ENCODE measurements at regions not wholly inside any gene's neighbourhood (a gene's known extent, or its start where the extent isn't known, plus 50 kb on each side); places are given as distances from the start of the nearest gene placed in this dataset.

DNA sequence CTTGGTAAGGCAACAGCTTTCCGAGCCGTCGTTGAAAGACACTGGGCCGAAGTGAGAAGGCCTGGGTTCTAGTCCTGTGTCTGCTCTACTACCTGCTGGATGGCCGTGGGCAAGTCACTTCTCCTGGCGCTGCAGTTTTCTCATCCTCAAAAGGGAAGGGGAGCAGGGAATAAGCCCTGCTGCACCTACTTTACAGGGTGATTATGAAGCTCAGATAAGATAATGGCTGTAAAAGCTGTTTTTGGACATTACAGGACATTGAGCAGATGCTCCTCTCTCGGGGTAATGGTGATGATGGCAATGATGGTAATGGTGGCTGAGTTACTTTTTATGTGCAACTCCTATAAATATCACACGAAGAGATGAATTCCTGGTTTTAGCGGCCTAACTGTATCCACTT, 152.6 kb downstream of the FAM43A start:
- FAIRE-seq = no peak
- no peak for TF ChIP-seq PAX5 (IDR thresholded peaks at IDR 0.05; ENCODE audit: insufficient read depth, low read length, severe bottlenecking)
- no peak for TF ChIP-seq POU2F2 (IDR thresholded peaks at IDR 0.05; ENCODE audit: low read depth, low read length)
- no peak for TF ChIP-seq POLR2AphosphoS5 (IDR thresholded peaks at IDR 0.05; ENCODE audit: low read depth, low read length)
- TF ChIP-seq TAF1 (IDR thresholded peaks at IDR 0.05; ENCODE audit: low read depth, low read length) = no peak
- TF ChIP-seq SPI1 (IDR thresholded peaks at IDR 0.05; ENCODE audit: low read depth, low read length) = no peak
- TF ChIP-seq POLR2A (IDR thresholded peaks at IDR 0.05; ENCODE audit: low read depth, low read length) = no peak
- DNase-seq (ENCODE audit: insufficient read length, low spot score) = no peak

DNA sequence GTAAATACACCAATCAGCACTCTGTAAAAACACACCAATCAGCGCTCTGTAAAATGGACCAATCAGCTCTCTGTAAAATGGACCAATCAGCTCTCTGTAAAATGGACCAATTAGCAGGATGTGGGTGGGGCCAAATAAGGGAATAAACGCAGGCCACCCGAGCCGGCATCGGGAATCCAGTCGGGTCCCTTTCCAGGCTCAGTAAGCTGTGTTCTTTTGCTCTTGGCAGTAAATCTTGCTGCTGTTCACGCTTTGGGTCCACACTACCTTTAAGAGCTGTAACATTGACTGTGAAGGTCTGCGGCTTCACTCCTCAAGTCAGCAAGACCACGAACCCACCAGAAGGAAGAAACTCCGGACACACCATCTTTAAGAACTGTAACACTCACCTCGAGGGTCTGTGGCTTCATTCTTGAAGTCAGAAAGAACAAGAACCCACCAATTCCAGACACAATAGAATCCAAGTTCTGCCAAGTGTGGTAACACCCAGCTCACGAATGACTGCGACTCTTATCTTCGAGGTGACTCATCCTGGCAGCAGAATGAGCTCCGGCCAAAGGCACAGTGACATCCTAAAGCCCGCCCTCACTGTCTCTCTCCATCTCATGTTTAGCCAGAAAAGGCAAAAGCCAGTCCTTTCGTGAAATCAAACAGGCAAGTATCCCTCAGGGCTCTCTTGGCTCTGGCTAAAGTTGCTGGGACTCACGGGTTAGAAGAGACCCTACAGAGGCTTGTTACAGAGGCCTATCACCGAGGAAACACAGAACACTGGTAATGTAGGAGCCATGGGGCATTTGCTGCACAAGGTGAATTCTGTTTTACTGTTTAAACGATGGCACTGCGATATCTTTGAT, 155.2 kb downstream of the FAM43A start:
- no peak for FAIRE-seq
- TF ChIP-seq TAF1 (IDR thresholded peaks at IDR 0.05; ENCODE audit: low read depth, low read length) (no peak), POU2F2 (IDR thresholded peaks at IDR 0.05; ENCODE audit: low read depth, low read length) (no peak), POLR2A (IDR thresholded peaks at IDR 0.05; ENCODE audit: low read depth, low read length) (no peak), SPI1 (IDR thresholded peaks at IDR 0.05; ENCODE audit: low read depth, low read length) (no peak), PAX5 (IDR thresholded peaks at IDR 0.05; ENCODE audit: insufficient read depth, low read length, severe bottlenecking) (no peak), POLR2AphosphoS5 (IDR thresholded peaks at IDR 0.05; ENCODE audit: low read depth, low read length) (no peak)
- DNase-seq (ENCODE audit: insufficient read length, low spot score) = no peak

DNA sequence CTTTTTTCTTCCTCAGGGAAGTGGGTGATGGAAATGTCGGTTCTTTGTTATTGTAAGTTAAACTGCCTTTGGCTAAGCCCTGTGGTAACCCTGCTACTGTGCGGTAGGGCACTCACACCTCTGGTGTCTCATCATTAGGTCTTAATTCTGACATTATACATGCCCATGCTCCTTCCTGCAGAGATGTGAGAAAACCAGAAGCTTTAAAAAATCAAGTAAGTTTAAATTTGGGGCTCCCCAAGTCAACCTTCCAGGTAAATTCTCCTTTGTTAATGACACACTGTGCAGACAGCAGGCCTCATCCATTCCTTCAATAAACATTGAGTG, 155.8 kb downstream of the FAM43A start:
- FAIRE-seq (no peak), DNase-seq (ENCODE audit: insufficient read length, low spot score) (no peak)
- TF ChIP-seq POU2F2 (IDR thresholded peaks at IDR 0.05; ENCODE audit: low read depth, low read length) (no peak), POLR2A (IDR thresholded peaks at IDR 0.05; ENCODE audit: low read depth, low read length) (no peak), TAF1 (IDR thresholded peaks at IDR 0.05; ENCODE audit: low read depth, low read length) (no peak), SPI1 (IDR thresholded peaks at IDR 0.05; ENCODE audit: low read depth, low read length) (no peak), POLR2AphosphoS5 (IDR thresholded peaks at IDR 0.05; ENCODE audit: low read depth, low read length) (no peak), PAX5 (IDR thresholded peaks at IDR 0.05; ENCODE audit: insufficient read depth, low read length, severe bottlenecking) (no peak)

DNA sequence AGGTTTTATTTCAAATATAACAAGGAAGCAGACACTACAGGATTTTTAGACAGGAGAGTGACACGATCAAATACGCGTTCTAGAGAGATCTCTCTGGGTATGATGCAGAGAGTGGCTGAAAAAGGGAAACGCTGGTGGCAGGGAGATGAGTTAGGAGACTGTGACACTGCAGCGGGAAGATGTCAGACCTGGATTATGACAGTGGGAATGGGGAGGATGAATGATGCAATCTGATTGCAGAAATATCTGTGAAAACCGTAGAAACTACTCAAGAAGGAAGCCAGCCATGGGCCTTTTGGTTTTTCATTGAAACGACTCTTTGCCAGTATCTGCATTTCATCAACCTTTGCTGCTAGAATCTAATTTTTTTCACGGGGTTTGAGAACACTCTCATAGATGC, 157.9 kb downstream of the FAM43A start:
- FAIRE-seq (no peak), DNase-seq (ENCODE audit: insufficient read length, low spot score) (no peak)
- TF ChIP-seq SPI1 (IDR thresholded peaks at IDR 0.05; ENCODE audit: low read depth, low read length) = no peak

DNA sequence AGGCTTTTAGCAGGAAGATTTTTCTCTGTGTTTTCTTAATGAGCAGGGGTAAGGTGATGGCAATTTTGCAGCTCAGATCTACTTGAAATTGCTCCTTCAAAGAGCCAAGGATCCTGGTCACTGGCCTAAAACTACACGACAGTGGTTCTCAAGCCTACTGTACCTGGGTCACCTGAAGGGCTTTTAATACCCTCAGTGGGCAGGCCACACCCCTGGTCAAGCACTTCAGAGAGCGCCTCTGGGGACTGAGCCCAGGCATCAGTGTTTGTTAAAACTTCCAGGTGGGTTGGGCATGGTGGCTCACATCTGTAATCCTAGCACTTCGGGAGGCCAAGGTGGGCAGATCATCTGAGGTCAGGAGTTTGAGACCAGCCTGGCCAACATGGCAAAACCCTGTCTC, 158.4 kb downstream of the FAM43A start:
- FAIRE-seq (no peak), DNase-seq (ENCODE audit: insufficient read length, low spot score) (no peak)
- TF ChIP-seq POU2F2 (IDR thresholded peaks at IDR 0.05; ENCODE audit: low read depth, low read length) (no peak), PAX5 (IDR thresholded peaks at IDR 0.05; ENCODE audit: insufficient read depth, low read length, severe bottlenecking) (no peak), POLR2A (IDR thresholded peaks at IDR 0.05; ENCODE audit: low read depth, low read length) (no peak), TAF1 (IDR thresholded peaks at IDR 0.05; ENCODE audit: low read depth, low read length) (no peak), SPI1 (IDR thresholded peaks at IDR 0.05; ENCODE audit: low read depth, low read length) (no peak), POLR2AphosphoS5 (IDR thresholded peaks at IDR 0.05; ENCODE audit: low read depth, low read length) (no peak)

DNA sequence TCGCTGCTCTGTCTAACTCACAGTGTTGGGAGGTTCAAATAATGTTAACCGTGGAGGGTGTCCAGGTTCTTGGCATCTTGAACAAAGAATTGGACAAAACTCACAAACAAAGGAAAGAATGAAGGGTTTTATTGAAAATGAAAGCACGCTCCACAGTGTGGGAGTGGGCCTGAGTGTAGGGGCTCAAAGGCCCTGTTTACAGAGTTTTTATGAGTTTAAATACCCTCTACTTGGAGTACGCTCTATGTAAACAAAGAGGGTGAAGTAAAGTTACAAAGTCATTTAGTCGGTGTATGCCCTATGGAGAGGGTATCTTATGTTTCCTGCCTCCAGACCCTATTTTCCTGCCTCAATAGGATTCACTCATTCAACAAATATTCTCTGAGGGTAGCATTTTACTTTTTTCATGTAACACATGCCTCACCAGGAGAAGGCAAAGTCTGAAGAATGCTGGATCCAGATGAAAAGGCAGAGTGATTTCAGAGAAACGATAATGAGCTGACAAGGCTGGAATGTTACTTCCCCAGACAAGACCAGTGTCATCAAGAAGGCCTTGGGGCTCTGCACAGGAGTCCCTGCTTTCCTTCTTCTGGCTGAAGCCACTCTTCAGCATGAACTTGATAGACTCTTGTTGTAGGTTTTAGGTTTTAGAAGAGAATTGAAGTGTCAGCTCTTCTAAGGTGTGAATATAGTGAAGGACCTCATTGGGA, 163.6 kb downstream of the FAM43A start:
- FAIRE-seq (no peak), DNase-seq (ENCODE audit: insufficient read length, low spot score) (no peak)
- TF ChIP-seq SPI1 (IDR thresholded peaks at IDR 0.05; ENCODE audit: low read depth, low read length) = no peak

DNA sequence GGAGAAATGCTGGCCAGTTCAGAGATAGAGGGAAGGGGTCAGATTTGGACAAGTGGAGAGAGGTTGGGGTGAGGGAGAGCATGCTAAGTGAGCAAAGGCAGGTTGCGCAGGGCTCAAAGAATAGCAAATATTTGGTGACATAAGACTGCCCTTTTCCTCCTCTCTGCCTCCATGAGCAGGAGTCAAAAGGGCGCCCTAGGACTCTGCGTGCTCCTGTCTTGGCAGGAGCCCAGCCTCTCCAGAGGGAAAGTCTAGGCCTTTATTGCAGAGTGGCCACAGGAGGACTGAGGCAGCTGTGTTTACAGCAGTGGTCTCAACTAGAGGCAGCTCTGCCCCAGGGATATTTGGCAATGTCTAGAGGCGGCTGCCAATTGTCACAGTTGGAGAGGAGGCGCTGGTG, 165.6 kb downstream of the FAM43A start:
- no peak for TF ChIP-seq PAX5 (IDR thresholded peaks at IDR 0.05; ENCODE audit: insufficient read depth, low read length, severe bottlenecking)
- no peak for TF ChIP-seq POLR2AphosphoS5 (IDR thresholded peaks at IDR 0.05; ENCODE audit: low read depth, low read length)
- TF ChIP-seq SPI1 (IDR thresholded peaks at IDR 0.05; ENCODE audit: low read depth, low read length) = no peak
- TF ChIP-seq TAF1 (IDR thresholded peaks at IDR 0.05; ENCODE audit: low read depth, low read length) = no peak
- TF ChIP-seq POLR2A (IDR thresholded peaks at IDR 0.05; ENCODE audit: low read depth, low read length) = no peak
- DNase-seq (ENCODE audit: insufficient read length, low spot score) = no peak
- FAIRE-seq = no peak

DNA sequence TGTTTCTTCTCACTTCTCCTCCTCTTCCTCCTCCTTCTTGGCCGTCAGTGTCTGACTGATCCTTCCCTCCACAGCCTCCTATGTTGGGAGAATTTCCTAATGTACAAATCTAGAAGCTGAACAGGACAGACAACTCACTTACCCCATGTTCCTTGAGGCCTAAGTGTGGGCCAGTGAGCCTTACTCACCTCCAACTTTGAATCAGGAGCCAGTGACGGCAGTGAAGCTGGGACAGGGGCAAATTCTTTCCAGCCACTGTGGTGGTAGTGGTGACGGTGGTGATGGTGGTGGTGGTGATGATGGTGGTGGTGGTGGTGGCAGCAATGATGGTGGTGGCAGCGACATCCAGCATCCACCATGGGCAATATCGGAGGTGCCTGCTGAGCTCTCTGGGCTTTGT, 166.3 kb downstream of the FAM43A start:
- TF ChIP-seq POLR2AphosphoS5 (IDR thresholded peaks at IDR 0.05; ENCODE audit: low read depth, low read length) = no peak
- TF ChIP-seq SPI1 (IDR thresholded peaks at IDR 0.05; ENCODE audit: low read depth, low read length) = no peak
- TF ChIP-seq TAF1 (IDR thresholded peaks at IDR 0.05; ENCODE audit: low read depth, low read length) = no peak
- FAIRE-seq (no peak), DNase-seq (ENCODE audit: insufficient read length, low spot score) (no peak)

DNA sequence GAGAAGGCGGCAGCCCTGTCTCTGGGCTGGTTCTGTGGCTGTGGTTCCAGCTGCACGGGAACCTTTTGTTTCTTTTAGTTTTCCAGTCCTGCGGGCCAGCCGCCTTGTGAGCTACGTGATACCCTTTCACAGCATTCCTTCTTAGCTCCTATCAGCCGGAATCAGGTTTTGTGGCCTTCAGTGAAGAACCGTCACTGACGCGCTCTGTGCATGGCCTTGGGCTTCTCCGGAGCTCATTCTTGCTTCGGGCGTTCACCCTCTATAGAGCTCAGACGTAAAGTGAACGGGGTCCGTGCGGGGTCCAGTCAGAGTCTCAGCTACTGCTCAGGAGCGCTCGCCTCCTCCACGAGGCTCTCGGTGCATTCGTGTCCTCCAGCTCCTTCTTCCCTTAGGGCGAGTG, 166.7 kb downstream of the FAM43A start:
- TF ChIP-seq POLR2A (IDR thresholded peaks at IDR 0.05; ENCODE audit: low read depth, low read length) (no peak), POU2F2 (IDR thresholded peaks at IDR 0.05; ENCODE audit: low read depth, low read length) (no peak), SPI1 (IDR thresholded peaks at IDR 0.05; ENCODE audit: low read depth, low read length) (no peak), POLR2AphosphoS5 (IDR thresholded peaks at IDR 0.05; ENCODE audit: low read depth, low read length) (no peak), PAX5 (IDR thresholded peaks at IDR 0.05; ENCODE audit: insufficient read depth, low read length, severe bottlenecking) (no peak), TAF1 (IDR thresholded peaks at IDR 0.05; ENCODE audit: low read depth, low read length) (no peak)
- FAIRE-seq (no peak), DNase-seq (ENCODE audit: insufficient read length, low spot score) (no peak)

DNA sequence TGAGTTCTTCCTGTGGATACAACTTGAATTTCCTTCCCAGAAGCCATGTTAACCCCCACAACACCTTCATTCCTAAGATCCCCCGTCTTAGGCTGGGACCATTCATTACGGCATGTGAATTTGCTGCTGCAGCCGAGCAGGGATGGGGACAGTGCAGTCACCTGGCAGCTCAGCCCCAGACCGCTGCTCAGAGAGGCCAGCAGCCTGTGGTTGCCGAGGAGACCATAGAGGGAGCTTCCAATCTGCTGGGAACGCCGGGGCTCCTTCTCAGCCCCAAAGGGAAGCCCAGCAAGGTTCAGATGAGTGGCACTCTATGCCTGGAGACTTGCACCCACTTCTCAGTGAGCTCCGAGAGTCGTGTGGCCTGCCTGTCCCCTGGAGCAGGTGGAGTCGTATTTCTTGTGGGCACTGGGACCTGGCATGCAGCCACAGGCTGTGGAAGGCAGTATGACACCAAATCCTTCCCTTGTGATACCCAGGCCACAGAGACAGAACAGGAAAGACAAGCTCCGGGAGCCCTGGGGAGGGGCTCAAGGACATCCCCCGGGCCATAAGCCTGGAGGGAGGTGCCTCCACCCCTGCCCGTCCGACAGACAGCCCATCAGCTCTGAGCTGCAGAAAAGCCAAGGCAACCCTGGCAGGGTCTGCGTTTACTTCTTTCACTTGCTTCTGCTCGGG, 167.3 kb downstream of the FAM43A start:
- no peak for DNase-seq (ENCODE audit: insufficient read length, low spot score)
- TF ChIP-seq POLR2A (IDR thresholded peaks at IDR 0.05; ENCODE audit: low read depth, low read length) = no peak
- TF ChIP-seq POU2F2 (IDR thresholded peaks at IDR 0.05; ENCODE audit: low read depth, low read length) = no peak
- TF ChIP-seq PAX5 (IDR thresholded peaks at IDR 0.05; ENCODE audit: insufficient read depth, low read length, severe bottlenecking) = no peak
- TF ChIP-seq SPI1 (IDR thresholded peaks at IDR 0.05; ENCODE audit: low read depth, low read length) = no peak
- TF ChIP-seq POLR2AphosphoS5 (IDR thresholded peaks at IDR 0.05; ENCODE audit: low read depth, low read length) = no peak
- TF ChIP-seq TAF1 (IDR thresholded peaks at IDR 0.05; ENCODE audit: low read depth, low read length) = no peak
- FAIRE-seq = no peak

Data from GM12891 (cell line).